OCI-LY7 (cell line): ENCODE measurements at regions not wholly inside any gene's neighbourhood (a gene's known extent, or its start where the extent isn't known, plus 50 kb on each side); places are given as distances from the start of the nearest gene placed in this dataset.

Experiments used
- EZH2phosphoT487 ChIP-seq: fragments of 200-600 bp; sonication (generic); IDR thresholded peaks from 2 replicates; pipeline ENCODE4 v1.6.1; 2018; ENCODE audit warnings: low read depth, borderline replicate concordance, mild to moderate bottlenecking, mixed run types, antibody characterized with exemption, low read length, moderate library complexity, mixed read lengths
- TF ChIP-seq, protein P1 (sequence below): fragments of 200-600 bp; sonication (generic); conservative IDR thresholded peaks from 2 replicates; pipeline ENCODE4 v1.5.1; 2014; ENCODE audit warnings: mild to moderate bottlenecking, antibody characterized with exemption, low read length, moderate library complexity, mixed read lengths

DNA sequence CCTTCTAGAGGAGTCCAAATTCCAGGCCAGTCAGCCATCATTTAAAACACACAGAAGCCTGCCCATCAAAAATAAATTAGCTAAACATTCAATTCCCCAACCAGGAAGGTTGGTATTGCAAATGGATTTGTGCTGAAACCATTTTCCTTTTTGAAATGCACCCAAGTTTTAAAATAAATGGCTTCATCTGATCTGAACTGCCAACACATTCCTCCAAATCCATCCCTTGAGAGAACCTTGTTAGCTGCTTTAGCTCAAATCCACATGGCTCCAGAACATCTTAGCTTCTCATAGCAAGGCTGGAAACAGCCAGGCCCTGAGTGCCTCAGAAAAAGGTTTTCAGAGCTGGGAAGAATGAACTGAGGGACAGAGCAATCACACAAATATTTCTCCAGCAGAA is 306.3 kb downstream of the FZD1 start:
- TF ChIP-seq, protein P1, sequence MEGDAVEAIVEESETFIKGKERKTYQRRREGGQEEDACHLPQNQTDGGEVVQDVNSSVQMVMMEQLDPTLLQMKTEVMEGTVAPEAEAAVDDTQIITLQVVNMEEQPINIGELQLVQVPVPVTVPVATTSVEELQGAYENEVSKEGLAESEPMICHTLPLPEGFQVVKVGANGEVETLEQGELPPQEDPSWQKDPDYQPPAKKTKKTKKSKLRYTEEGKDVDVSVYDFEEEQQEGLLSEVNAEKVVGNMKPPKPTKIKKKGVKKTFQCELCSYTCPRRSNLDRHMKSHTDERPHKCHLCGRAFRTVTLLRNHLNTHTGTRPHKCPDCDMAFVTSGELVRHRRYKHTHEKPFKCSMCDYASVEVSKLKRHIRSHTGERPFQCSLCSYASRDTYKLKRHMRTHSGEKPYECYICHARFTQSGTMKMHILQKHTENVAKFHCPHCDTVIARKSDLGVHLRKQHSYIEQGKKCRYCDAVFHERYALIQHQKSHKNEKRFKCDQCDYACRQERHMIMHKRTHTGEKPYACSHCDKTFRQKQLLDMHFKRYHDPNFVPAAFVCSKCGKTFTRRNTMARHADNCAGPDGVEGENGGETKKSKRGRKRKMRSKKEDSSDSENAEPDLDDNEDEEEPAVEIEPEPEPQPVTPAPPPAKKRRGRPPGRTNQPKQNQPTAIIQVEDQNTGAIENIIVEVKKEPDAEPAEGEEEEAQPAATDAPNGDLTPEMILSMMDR = no peak
- no peak for TF ChIP-seq EZH2phosphoT487
